Endothelial cell of hepatic sinusoid (primary cell): ENCODE measurements at regions not wholly inside any gene's neighbourhood (a gene's known extent, or its start where the extent isn't known, plus 50 kb on each side); places are given as distances from the start of the nearest gene placed in this dataset.

Experiments used
- in situ Hi-C: cut with HindIII; loops from 2 replicates; pipeline ENCODE4 v1.10.0; 2017; ENCODE audit warnings: low sequenced_read_pairs

- in situ Hi-C loops: no loop called here
Measured at GRCh38 chr1:117796226-117796625, 133.2 kb downstream of the GDAP2 start.

GRCh38 chr1:117798550-117798949, 130.9 kb downstream of the GDAP2 start:
- in situ Hi-C loops: no loop called here

- in situ Hi-C loops: no loop called here
Measured at GRCh38 chr1:117802531-117803257, 126.7 kb downstream of the GDAP2 start.

GRCh38 chr1:117803318-117803717, 126.1 kb downstream of the GDAP2 start:
- in situ Hi-C loops: no loop called here

- in situ Hi-C loops: no loop called here
Measured at GRCh38 chr1:117809764-117810163, 119.7 kb downstream of the GDAP2 start.

GRCh38 chr1:117810553-117810952, 118.9 kb downstream of the GDAP2 start:
- in situ Hi-C loops: no loop called here

- in situ Hi-C loops: no loop called here
Measured at GRCh38 chr1:117812869-117813511, 116.4 kb downstream of the GDAP2 start.
